RWPE1 (cell line): ENCODE measurements at regions not wholly inside any gene's neighbourhood (a gene's known extent, or its start where the extent isn't known, plus 50 kb on each side); places are given as distances from the start of the nearest gene placed in this dataset.
A peak's percentile ranks its signal among the peaks of the same experiment; 100 is the strongest.

Experiments used
- CTCF ChIA-PET: fragments of 350-600 bp; sonication (Branson Sonifier 250); formaldehyde crosslinking; extraction: SDS; loops from one replicate; lab custom pipeline; 2021; lab: Yijun Ruan, JAX
- POLR2A ChIA-PET: fragments of 400-600 bp; formaldehyde crosslinking; extraction: SDS; loops from one replicate; lab custom pipeline; 2020; ENCODE audit warnings: antibody characterized with exemption; ENCODE audit not compliant: low non-redundant PET; lab: Yijun Ruan, JAX
- DNase-seq: peaks from one replicate; pipeline ENCODE4 v3.0.0; 2012; ENCODE audit warnings: low spot score
- H3K27ac ChIP-seq: fragments of 450-650 bp; 2 replicates; pipeline ENCODE4 v1.5.1; 2017
- CTCF ChIP-seq: fragments of 450-650 bp; conservative IDR thresholded peaks from 2 replicates; pipeline ENCODE4 v1.5.1; 2017; ENCODE audit warnings: low read depth, mild to moderate bottlenecking

- TF ChIP-seq CTCF = no peak
- DNase-seq = no peak
- H3K27ac ChIP-seq = peak overlapping the region; percentile 76
- POLR2A ChIA-PET = no interaction called here
- CTCF ChIA-PET = no interaction called here
Measured at GRCh38 chrX:150201391-150201790, 161.7 kb upstream of the MAMLD1 start.

DNA sequence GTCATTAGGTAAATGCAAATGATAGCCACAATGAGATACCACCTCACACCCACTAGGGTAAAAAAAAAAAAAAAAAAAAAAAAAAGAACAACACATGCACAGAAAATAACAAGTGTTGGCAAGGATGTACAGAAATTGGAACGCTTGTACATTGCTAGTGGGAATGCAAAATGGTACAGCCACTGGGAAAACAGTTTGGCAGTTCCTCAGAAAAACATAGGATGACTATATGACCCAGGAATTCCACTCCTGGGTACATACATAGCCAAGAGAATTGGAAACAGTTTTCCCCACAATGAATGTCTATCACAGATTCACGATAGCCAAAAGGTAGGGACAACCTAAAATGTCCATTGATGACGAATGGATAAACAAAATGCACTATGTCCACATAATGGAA lies 161.3 kb upstream of the MAMLD1 start:
- H3K27ac ChIP-seq = no peak overlapping the region
- no peak for TF ChIP-seq CTCF
- DNase-seq = no peak
- CTCF ChIA-PET = no interaction called here
- POLR2A ChIA-PET = no interaction called here

DNA sequence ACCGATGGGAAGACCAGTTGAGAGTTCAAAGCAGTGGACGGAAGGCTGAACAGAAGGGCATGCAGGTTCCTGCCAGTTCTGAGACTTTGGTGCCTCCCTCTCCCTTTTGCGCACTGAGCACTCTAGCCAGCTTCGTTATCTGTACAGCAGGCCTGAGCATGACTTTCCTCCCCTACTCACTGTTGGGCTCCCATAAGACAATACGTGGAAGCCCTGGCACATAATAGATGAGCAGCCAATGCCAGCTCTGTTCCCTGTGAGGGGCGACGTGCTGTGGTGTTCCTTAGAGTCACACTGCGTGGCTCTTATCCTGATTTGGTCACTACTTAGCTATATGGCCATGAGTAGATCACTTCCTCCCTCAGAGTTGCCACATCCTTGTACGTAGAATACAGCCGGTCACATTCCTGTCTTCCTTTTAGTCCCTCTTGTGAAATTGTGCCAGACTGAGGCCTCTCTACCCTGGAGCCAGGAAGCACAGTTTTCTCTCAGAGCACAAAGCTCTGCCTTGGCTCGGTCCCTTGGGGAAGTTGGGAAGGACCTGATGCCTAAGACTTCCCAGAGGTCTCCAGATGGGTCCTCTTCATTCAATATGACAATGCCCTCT lies 160.4 kb upstream of the MAMLD1 start:
- no peak for DNase-seq
- TF ChIP-seq CTCF = no peak
- H3K27ac ChIP-seq = peak overlapping the region; percentile 73

DNA sequence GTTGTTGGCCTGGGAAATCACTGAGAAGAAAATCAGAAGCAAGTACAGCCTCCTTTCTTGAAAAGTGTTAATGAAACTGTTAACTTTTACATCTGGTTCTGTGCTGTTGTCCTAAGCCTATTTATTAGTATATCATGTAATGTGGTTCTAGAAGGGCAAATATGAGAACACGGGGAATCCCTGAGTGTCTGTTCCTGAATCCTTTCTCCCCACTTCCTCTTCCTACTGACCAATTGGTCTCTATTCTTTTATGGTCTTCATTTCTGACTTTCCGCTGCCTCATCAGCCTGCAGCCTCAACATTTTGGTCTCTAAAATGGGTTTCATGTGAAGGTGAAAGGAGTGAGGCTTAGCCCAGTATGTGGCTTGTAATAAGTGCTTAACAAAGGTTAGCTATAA lies 159.9 kb upstream of the MAMLD1 start:
- POLR2A ChIA-PET = no interaction called here
- CTCF ChIA-PET = no interaction called here
- no peak for TF ChIP-seq CTCF
- no peak for DNase-seq
- peak overlapping the region; percentile 73 for H3K27ac ChIP-seq

More for the DNA sequence above, 160.4 kb upstream of the MAMLD1 start:
- CTCF ChIA-PET = interaction anchor here (0.6 kb wide), 1 partner anchor 471 kb away, joined by 4 read pairs; no protein-coding TSS in a partner anchor
- POLR2A ChIA-PET = no interaction called here

- TF ChIP-seq CTCF = no peak
- POLR2A ChIA-PET = no interaction called here
- no peak for DNase-seq
- CTCF ChIA-PET = no interaction called here
- H3K27ac ChIP-seq = peak overlapping the region; percentile 69
Measured at GRCh38 chrX:150205011-150205410, 158.1 kb upstream of the MAMLD1 start.

DNA sequence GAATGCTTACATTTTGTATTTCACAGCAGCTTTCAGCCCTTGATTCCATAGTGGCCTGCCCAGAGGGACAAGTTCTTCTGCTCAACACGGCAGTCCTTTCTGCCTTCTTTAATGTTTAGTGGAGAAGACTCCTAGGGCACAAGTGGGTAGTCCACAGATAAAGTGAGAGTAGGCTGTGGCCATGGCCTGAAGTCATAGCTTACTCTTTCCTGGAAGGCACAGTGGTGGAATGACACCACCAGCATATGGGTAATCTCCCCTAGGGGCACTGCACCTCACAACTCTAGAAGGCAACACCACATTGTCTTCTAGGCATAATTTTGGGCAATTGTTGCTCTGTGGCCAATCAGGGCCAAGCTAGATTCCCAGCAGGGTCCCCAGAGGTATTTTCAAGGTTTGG lies 155.4 kb upstream of the MAMLD1 start:
- no peak overlapping the region for H3K27ac ChIP-seq
- DNase-seq = no peak
- CTCF ChIA-PET = no interaction called here
- POLR2A ChIA-PET = no interaction called here
- TF ChIP-seq CTCF = no peak
